ENCODE measurements at regions not wholly inside any gene's neighbourhood (a gene's known extent, or its start where the extent isn't known, plus 50 kb on each side); places are given as distances from the start of the nearest gene placed in this dataset.
A peak's percentile ranks its signal among the peaks of the same experiment; 100 is the strongest.

DNA sequence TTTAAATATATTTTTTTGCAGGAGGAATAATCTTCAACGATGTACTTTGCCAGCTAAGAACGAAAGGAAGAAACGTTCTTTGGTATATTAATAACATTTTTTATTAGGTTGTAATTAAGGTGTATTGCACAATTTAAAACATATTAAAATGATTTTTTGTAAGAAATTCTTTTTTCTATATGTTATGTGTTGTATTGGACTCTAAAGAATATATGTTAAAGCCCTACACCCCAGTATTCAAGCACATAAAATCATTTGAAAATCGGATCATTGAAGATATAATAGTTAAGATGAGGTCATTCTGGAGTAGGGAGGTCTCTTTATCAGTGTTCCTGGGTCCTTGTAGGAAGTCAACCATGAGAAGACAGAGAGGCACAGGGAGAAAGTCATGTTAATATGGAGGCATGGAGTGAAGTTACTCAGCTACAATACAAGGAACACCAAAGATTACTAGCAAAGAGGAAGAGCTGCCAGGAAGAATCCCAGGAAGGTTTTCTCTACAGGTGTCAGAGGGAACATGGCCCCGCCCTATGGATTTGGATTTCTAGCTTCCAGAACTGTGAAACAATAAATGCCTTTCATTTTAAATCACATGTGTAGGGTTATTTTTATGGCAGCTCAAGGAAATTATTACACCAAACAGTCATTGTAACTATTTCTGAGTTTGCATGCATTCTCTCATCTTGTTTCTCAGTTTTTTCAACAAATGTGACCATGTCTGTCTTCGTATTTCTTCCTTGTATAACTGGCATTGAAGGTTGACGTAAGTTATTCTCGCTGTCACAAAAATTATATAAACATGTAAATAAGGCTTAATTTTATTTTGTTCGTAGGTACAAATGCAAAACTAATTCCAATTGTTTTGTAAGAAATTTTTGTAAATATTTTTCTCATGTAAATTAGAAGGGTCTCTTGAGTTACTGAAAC, 75.4 kb upstream of the VPREB1 start:
- Histone ChIP-seq H3K4me1 (no peaks in the 10 kb centered on the region), H3K9me3 (no peaks in the 10 kb centered on the region), H3K27ac (no peak overlapping the region), H3K27me3 (no peaks in the 10 kb centered on the region), H3K4me3 (no peak overlapping the region), H3K36me3 (no peaks in the 10 kb centered on the region)
- DNase-seq (no peak), ATAC-seq (no peak)
- TF ChIP-seq POLR2A (IDR thresholded peaks at IDR 0.05) (no peak), CTCF (IDR thresholded peaks at IDR 0.05) (no peak)
- 52% methylated on average over 9 of the region's 9 CpGs for WGBS (ENCODE audit: insufficient coverage, low coverage, low lambda C conversion rate, missing lambda C conversion rate)
- intact Hi-C loops (cut with DNase I): no loop called here

GRCh38 chr22:22168190-22168940, 76.2 kb upstream of the VPREB1 start:
- intact Hi-C loops (cut with DNase I): no loop called here
- Histone ChIP-seq H3K4me1 (no peaks in the 10 kb centered on the region), H3K9me3 (no peaks in the 10 kb centered on the region), H3K27ac (no peak overlapping the region), H3K36me3 (no peaks in the 10 kb centered on the region), H3K4me3 (no peak overlapping the region), H3K27me3 (no peaks in the 10 kb centered on the region)
- 23% methylated on average over 7 of the region's 7 CpGs for WGBS (ENCODE audit: insufficient coverage, low coverage, low lambda C conversion rate, missing lambda C conversion rate)
- peak in 3 of 4 donors; percentile 17 to 52 (median 29) for ATAC-seq
- no peak for DNase-seq
- TF ChIP-seq CTCF (IDR thresholded peaks at IDR 0.05) (no peak), POLR2A (IDR thresholded peaks at IDR 0.05) (no peak)

DNA sequence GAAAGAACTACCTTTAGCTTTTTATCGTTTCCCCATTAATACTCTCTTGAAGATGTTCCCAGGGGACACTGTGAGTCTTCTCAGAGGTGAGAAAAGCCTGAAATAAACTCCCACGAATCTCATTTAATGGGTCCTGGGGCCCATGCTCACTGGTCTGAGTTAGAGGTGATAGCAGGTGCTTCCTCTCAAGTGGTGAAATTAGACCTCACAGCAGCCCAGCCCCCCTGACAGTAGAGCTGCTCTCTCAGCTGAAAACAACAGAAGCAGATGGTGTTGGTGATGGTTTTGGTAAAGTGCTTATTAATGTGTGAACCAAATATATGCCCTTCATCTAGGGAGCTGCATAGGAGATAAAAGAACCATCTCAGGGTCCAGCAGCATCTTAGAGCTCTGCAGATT, 76.8 kb upstream of the VPREB1 start:
- intact Hi-C loops (cut with DNase I): no loop called here
- H3K36me3 ChIP-seq: no peaks in the 10 kb centered on the region
- WGBS (ENCODE audit: insufficient coverage, low coverage, low lambda C conversion rate, missing lambda C conversion rate): 33% methylated on average over 2 of the region's 2 CpGs
- no peak for TF ChIP-seq CTCF (IDR thresholded peaks at IDR 0.05)
- TF ChIP-seq POLR2A (IDR thresholded peaks at IDR 0.05): no peak
- H3K27me3 ChIP-seq: no peaks in the 10 kb centered on the region
- H3K27ac ChIP-seq: no peak overlapping the region
- H3K9me3 ChIP-seq: no peaks in the 10 kb centered on the region
- no peak for ATAC-seq
- no peak overlapping the region for H3K4me3 ChIP-seq
- no peak for DNase-seq
- no peaks in the 10 kb centered on the region for H3K4me1 ChIP-seq

GRCh38 chr22:22166941-22167713, 77.5 kb upstream of the VPREB1 start:
- no peak overlapping the region for H3K27ac ChIP-seq
- WGBS (ENCODE audit: insufficient coverage, low coverage, low lambda C conversion rate, missing lambda C conversion rate): 63% methylated on average over 3 of the region's 5 CpGs
- H3K4me1 ChIP-seq: no peaks in the 10 kb centered on the region
- H3K9me3 ChIP-seq: no peaks in the 10 kb centered on the region
- no peak overlapping the region for H3K4me3 ChIP-seq
- no peaks in the 10 kb centered on the region for H3K27me3 ChIP-seq
- DNase-seq: no peak
- ATAC-seq: no peak
- intact Hi-C loops (cut with DNase I): no loop called here
- TF ChIP-seq CTCF (IDR thresholded peaks at IDR 0.05): no peak
- no peak for TF ChIP-seq POLR2A (IDR thresholded peaks at IDR 0.05)
- H3K36me3 ChIP-seq: no peaks in the 10 kb centered on the region

Data from right lobe of liver (tissue), 6 donors.